ENCODE measurements at regions not wholly inside any gene's neighbourhood (a gene's known extent, or its start where the extent isn't known, plus 50 kb on each side); places are given as distances from the start of the nearest gene placed in this dataset.

DNA sequence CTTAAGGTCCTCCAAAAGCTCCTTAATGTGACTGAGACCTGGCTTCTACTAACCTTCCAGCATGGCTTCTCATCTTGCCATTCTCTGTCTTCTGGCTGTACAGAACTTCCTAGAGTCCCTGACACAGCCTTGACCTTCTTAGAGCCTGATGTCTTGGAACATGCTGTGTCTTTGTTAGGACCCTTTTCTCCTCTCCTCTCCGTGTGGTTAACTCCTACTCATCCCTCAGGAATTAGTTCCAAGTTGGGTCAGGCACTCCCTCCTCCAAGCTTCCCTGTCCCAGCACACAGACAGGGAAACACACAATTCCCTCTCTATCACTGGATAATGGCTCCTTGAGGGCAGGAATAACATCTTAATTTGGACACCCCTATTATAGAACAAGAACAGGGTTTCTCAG lies 275.4 kb upstream of the USP24 start:
- TF ChIP-seq, protein P1, sequence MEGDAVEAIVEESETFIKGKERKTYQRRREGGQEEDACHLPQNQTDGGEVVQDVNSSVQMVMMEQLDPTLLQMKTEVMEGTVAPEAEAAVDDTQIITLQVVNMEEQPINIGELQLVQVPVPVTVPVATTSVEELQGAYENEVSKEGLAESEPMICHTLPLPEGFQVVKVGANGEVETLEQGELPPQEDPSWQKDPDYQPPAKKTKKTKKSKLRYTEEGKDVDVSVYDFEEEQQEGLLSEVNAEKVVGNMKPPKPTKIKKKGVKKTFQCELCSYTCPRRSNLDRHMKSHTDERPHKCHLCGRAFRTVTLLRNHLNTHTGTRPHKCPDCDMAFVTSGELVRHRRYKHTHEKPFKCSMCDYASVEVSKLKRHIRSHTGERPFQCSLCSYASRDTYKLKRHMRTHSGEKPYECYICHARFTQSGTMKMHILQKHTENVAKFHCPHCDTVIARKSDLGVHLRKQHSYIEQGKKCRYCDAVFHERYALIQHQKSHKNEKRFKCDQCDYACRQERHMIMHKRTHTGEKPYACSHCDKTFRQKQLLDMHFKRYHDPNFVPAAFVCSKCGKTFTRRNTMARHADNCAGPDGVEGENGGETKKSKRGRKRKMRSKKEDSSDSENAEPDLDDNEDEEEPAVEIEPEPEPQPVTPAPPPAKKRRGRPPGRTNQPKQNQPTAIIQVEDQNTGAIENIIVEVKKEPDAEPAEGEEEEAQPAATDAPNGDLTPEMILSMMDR (IDR thresholded peaks at IDR 0.05) = no peak
- no peak for TF ChIP-seq EZH2 (IDR thresholded peaks at IDR 0.05)

Measured in neural progenitor cell (in vitro differentiated cells).